Brain microvascular endothelial cell (primary cell): ENCODE measurements at regions not wholly inside any gene's neighbourhood (a gene's known extent, or its start where the extent isn't known, plus 50 kb on each side); places are given as distances from the start of the nearest gene placed in this dataset.
A peak's percentile ranks its signal among the peaks of the same experiment; 100 is the strongest.

Experiments
- DNase-seq: peaks from one replicate; pipeline ENCODE4 v3.0.0-alpha.2; 2020
- H3K27ac ChIP-seq: fragments of 250-450 bp; sonication (Bioruptor Pico); 2 replicates; pipeline ENCODE4 v1.5.1; 2020; ENCODE audit warnings: mild to moderate bottlenecking, moderate library complexity
- H3K27me3 ChIP-seq: fragments of 250-450 bp; sonication (Bioruptor Pico); replicated peaks from 2 replicates; pipeline ENCODE4 v1.5.1; 2020; ENCODE audit warnings: mild to moderate bottlenecking
- H3K36me3 ChIP-seq: fragments of 250-450 bp; sonication (Bioruptor Pico); replicated peaks from 2 replicates; pipeline ENCODE4 v1.5.1; 2020; ENCODE audit warnings: mild to moderate bottlenecking
- H3K4me3 ChIP-seq: 2 replicates; pipeline ENCODE4 v1.5.1; 2011; ENCODE audit warnings: low read depth, mild to moderate bottlenecking, control low read depth, low read length, moderate library complexity
- in situ Hi-C: cut with HindIII; loops from 2 replicates; pipeline ENCODE4 v1.10.0; 2017; ENCODE audit warnings: low sequenced_read_pairs, low pct_ligation_motif_present
- TF ChIP-seq, protein P1 (sequence below): IDR thresholded peaks from 2 replicates; pipeline ENCODE4 v1.5.1; 2011; ENCODE audit warnings: low read depth, mild to moderate bottlenecking, moderate library complexity, low read length, control low read depth, inconsistent platforms; ENCODE audit errors: missing control alignments

DNA sequence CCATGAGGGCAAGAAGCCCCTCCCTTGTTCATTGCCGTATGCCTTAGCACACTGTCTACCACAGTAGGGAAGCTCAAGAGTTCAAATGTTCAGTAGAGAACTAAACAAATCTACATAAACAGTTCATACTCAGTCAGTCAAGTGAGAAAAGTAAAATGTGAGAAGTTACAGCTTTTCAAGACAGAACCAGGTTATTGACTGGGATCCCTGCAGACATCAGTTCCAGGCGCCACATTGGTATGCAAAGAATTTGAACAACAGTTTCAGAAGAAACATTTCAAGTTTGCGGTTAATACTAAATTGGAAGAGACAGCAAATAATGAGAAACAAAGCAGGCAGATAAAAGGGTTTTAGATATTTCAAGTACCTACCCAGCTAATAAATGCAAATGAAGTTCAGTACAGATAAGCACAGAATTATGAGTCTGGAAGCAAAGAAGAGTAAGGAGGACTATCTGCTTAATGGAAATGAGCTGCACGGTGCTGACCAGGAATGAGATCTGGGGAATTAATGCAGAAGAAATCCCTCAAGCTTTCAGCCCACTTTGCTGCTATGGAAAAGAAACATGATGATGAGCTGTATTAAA lies 246.2 kb downstream of the HACE1 start:
- H3K27ac ChIP-seq, result peak overlapping the region; percentile 18
- peak; percentile 22 for DNase-seq
- H3K36me3 ChIP-seq, result no peaks in the 10 kb centered on the region
- in situ Hi-C loops, result no loop called here
- H3K27me3 ChIP-seq, result no peaks in the 10 kb centered on the region
- H3K4me3 ChIP-seq, result no peak overlapping the region
- TF ChIP-seq, protein P1, sequence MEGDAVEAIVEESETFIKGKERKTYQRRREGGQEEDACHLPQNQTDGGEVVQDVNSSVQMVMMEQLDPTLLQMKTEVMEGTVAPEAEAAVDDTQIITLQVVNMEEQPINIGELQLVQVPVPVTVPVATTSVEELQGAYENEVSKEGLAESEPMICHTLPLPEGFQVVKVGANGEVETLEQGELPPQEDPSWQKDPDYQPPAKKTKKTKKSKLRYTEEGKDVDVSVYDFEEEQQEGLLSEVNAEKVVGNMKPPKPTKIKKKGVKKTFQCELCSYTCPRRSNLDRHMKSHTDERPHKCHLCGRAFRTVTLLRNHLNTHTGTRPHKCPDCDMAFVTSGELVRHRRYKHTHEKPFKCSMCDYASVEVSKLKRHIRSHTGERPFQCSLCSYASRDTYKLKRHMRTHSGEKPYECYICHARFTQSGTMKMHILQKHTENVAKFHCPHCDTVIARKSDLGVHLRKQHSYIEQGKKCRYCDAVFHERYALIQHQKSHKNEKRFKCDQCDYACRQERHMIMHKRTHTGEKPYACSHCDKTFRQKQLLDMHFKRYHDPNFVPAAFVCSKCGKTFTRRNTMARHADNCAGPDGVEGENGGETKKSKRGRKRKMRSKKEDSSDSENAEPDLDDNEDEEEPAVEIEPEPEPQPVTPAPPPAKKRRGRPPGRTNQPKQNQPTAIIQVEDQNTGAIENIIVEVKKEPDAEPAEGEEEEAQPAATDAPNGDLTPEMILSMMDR, result no peak

DNA sequence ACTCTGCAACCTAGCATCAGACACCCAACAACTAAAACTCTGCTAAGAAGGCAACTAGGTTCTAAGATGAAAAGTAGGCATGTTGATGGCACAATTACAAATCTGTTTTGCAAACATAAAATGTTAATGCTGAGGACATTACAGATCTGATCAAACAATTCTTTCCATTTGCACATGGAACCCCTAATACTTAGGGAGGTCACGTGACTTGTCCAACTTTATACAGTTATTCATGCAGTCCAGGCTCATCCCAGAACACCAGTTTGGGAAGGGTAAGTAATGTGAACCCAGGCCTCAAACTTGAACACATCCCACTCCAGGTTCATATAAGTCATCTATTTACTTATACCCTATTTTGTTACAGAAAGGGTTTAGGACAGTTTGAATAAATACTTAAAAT lies 247.2 kb downstream of the HACE1 start:
- Histone ChIP-seq H3K4me3 (no peak overlapping the region), H3K27ac (no peak overlapping the region), H3K27me3 (no peaks in the 10 kb centered on the region), H3K36me3 (no peaks in the 10 kb centered on the region)
- TF ChIP-seq, protein P1, result no peak
- in situ Hi-C loops, result no loop called here
- DNase-seq, result no peak

DNA sequence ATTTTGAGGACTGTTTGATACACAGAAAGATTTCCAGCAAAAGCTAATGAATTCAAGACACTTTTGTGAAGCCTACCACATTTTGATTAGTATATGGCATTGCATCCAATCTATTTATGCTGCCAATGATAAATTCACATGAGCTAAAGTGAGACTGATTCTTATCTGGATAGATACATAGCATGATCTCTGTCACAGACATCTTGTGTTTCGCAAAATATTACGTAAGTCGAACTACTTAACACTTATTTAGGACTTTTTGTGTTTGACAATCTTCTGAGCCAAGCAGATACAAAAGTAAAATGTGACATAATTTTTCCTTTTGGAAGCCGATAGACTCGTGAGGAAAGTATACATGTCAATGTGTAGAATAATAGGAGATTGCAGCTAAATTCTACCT lies 251.6 kb downstream of the HACE1 start:
- TF ChIP-seq, protein P1, result no peak
- H3K36me3 ChIP-seq, result no peaks in the 10 kb centered on the region
- H3K27ac ChIP-seq, result no peak overlapping the region
- DNase-seq, result no peak
- in situ Hi-C loops, result no loop called here
- H3K27me3 ChIP-seq, result no peaks in the 10 kb centered on the region
- H3K4me3 ChIP-seq, result no peak overlapping the region

DNA sequence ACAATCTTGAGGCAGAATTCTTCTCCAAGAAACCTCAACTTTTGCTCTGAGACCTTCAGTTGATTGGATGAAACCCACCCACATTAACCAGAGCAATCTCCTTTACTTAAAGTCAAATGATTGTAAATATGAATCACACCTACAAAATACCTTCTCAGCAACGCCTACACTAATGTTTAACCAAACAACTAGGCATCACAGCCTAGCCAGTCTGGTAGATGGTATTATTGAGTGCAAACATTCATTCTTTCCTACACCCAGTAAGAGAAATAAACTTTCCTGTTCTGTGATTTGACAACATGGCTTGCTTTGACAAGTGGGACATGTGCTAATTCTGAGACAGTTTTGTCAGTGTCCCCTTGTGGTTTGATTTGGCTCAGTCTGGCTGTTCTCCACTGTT lies 252.2 kb downstream of the HACE1 start:
- Histone ChIP-seq H3K4me3 (no peak overlapping the region), H3K36me3 (no peaks in the 10 kb centered on the region), H3K27me3 (no peaks in the 10 kb centered on the region), H3K27ac (no peak overlapping the region)
- in situ Hi-C loops, result no loop called here
- TF ChIP-seq, protein P1, result no peak
- DNase-seq, result no peak

DNA sequence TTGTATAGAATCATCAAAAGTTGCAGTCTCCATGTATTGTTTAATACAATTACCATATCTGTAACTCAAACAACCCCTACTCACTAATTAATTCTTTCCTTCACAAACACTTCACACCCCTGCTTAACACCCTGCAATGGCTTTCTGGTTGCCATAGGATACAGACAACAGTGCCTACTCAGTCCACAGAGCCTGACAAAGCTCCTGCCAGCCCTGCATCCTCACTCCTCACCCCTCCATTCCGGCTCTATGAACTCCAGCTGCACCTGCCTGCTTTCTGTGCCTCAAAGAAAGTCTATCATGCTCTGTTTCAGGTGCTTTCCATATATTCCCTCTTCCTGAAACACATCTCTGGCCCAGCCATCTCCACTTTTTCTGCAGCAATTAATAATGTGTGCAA lies 253.4 kb downstream of the HACE1 start:
- Histone ChIP-seq H3K27ac (no peak overlapping the region), H3K4me3 (no peak overlapping the region), H3K36me3 (no peaks in the 10 kb centered on the region), H3K27me3 (no peaks in the 10 kb centered on the region)
- in situ Hi-C loops, result no loop called here
- TF ChIP-seq, protein P1, result no peak
- DNase-seq, result no peak

DNA sequence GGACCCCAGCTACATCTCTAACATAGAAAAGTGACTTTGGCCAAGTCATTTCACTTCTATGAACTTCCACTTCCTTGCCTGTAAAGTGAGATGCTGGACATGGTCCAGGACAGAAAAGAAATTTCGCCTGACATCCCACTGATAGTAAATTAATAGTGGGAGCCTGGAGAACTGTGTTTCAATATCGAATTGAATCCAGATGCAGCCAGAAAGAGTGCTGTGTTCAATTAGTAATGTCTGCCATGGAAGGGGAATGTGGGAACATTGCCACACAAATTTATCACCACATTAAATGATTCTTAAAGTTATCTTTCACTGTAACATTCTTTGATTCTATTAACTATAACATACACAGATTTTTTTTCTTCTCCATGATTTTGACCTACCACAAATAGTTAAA lies 255.0 kb downstream of the HACE1 start:
- H3K27ac ChIP-seq, result no peak overlapping the region

More for the DNA sequence above, 255.0 kb downstream of the HACE1 start:
- TF ChIP-seq, protein P1, result no peak
- Histone ChIP-seq H3K36me3 (no peaks in the 10 kb centered on the region), H3K27me3 (no peaks in the 10 kb centered on the region), H3K4me3 (no peak overlapping the region)
- in situ Hi-C loops, result no loop called here
- no peak for DNase-seq
